Anterior cingulate cortex (tissue), 58 donors: ENCODE measurements at regions not wholly inside any gene's neighbourhood (a gene's known extent, or its start where the extent isn't known, plus 50 kb on each side); places are given as distances from the start of the nearest gene placed in this dataset.

Experiments used
- DNase-seq, 58 donors: peaks; one replicate each; lab custom pipeline; 2025; lab: John Stamatoyannopoulos, UW

- no peak for DNase-seq
Measured at GRCh38 chr11:45597097-45597496, 68.3 kb downstream of the CHST1 start.

GRCh38 chr11:45596571-45596970, 68.9 kb downstream of the CHST1 start:
- no peak for DNase-seq

GRCh38 chr11:45593992-45594391, 71.4 kb downstream of the CHST1 start:
- no peak for DNase-seq

DNA sequence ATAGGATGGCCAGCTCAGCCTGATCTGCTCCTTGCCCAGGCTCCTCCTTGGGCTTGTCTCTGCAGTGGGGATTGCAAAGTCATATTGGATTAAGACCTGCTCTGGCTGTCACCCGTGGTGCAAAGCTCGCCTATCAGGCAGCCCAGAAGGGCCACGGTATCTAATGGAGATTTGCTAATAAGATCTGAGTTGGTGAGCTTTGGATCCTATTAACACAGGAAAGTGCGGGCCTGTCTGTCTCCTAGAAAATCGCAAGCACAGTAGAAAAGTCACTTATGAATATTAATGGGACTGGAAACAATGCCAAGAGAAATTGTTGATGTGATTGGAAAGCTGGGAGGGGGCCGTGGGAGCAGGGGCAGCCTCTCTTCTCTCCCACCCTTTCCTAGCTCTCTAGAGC, 72.8 kb downstream of the CHST1 start:
- DNase-seq = no peak

DNA sequence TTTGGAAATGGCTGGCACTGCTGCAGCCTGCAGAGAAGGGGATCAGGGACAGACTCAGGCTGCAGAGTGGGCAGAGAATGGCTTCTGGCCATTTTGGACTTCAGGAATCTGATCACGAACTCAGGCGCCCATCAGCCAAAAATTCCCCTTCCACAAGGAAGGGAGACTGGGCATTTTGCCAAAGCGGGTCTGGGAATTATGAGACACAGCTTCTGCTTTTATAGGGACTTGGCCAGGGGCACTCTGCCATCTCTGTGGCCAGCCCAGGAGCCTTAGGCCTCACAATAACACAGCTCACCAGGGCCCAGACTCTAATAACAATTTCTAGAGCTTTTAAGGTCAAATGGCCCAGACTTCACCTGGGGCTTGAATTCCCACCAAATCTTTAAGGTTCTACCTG, 74.7 kb downstream of the CHST1 start:
- DNase-seq = peak in 47 of 58 donors; percentile 3 to 80 (median 36)

GRCh38 chr11:45585205-45585604, 80.2 kb downstream of the CHST1 start:
- no peak for DNase-seq

DNA sequence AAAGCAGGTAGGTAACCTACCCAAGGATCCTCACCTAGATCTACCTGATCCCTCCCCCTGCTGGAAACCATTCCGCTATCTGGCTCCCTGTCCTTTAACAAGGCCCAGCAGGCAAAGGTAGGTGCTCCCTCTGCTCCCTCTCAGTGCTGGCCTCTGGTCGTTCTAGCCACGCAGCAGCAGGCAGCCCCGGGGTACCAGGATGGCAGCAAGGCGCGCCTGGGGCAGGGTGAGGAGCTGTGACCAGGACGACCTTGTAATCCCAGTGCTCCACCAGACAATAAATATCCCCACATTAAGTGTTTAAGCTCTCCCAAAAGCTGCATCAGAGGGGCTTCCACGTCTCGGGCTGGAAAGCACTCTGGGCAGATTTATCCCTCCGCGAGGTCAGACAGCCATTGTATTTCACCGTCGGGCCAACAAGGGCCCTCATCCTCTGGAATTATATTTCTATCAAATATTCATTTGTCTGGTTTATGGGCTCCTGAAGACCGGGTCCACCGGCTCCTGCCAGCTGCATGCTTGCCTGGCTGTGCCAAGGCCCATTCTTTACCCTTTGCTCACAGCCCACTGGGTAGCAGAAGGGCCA, 81.3 kb downstream of the CHST1 start:
- DNase-seq = no peak

DNA sequence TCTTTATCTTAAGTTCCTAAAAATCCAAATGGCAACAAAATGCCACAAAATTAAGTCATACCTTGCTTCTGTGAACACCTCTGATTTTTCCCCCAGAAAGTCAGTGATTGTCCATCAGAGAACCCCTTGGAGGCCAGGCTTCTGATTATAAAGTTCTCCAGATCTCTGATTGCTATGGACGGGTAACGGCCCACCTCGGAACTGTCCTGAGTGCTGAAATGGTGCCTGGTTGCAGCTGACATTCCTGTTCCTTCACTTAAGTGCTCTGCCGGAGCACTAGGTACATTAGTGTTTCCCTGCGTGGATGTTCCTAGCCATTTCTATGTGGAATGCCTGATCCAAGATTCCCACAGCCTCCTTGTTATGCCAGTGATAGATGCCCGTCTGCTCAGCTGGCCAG, 85.0 kb downstream of the CHST1 start:
- no peak for DNase-seq

GRCh38 chr11:45578316-45578715, 87.1 kb downstream of the CHST1 start:
- no peak for DNase-seq

GRCh38 chr11:45577752-45578151, 87.7 kb downstream of the CHST1 start:
- DNase-seq = no peak

GRCh38 chr11:45576461-45577215, 88.8 kb downstream of the CHST1 start:
- DNase-seq = peak in 1 of 58 donors; percentile 4

GRCh38 chr11:45573728-45574127, 91.7 kb downstream of the CHST1 start:
- no peak for DNase-seq

- no peak for DNase-seq
Measured at GRCh38 chr11:45572354-45573123, 92.9 kb downstream of the CHST1 start.

GRCh38 chr11:45569776-45570175, 95.6 kb downstream of the CHST1 start:
- DNase-seq = no peak

DNA sequence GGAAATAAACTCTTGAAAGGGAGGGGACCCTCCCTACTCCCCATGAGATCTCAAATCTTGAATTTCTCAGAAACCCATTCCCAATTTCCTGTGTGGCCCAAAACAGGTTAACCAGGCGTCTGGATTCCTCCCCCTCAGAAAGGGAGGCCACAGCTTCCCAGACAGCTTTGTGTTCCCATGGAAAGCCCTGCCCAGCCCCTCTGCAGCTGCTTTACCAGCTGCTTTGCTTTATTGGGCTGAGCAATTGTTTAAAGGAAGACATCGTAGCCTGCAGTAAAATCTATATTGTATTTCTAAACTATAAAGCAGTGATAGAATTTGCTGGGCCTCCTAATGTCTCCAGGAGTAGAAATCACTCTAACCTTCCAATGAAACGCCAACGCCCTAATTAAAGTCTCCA, 97.4 kb downstream of the CHST1 start:
- DNase-seq = no peak

- no peak for DNase-seq
Measured at GRCh38 chr11:45565446-45565988, 99.9 kb downstream of the CHST1 start.

DNA sequence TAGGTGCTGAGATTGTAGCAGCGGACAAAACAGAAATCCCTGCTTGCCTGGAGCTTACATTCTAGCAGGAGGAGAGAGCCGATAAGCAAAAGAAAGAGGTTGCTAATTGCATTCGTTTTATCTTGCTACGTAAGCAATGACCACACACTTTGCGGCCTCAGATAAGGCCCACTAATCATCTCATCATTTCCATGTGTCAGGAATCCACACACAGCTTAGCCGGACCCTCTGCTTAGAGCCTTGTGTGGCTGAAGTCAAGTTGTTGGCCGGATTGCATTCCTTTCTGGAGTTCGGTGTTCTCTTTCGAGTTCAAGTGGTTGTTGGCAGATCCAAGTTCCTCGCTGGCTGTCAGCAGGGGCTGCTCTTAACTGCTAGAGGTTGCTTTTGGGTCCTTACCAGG, 101.6 kb downstream of the CHST1 start:
- no peak for DNase-seq

GRCh38 chr11:45563171-45563570, 102.3 kb downstream of the CHST1 start:
- DNase-seq = no peak

DNA sequence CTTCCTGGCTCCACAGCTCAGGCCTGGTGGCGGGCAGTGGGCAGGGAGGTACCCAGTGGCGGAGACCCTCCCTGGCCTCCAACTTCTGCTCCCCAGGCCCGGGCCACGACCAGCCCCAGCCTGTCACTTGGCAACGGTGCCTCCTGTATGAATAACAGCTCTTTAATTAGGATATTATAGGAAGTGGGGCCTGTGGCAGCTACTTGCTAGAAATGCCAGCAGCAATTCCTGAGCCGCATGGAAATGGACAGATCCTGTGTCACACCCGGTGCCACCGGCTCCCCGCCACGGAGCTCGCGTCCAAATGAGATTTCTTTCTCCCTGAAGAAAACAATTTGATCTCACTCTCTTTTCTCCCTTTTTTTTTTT, 104.5 kb downstream of the CHST1 start:
- peak in 1 of 58 donors; percentile 18 for DNase-seq

- peak in 1 of 58 donors; percentile 7 for DNase-seq
Measured at GRCh38 chr11:45560155-45560912, 105.1 kb downstream of the CHST1 start.
